Testis (tissue), 2 donors: ENCODE measurements at regions not wholly inside any gene's neighbourhood (a gene's known extent, or its start where the extent isn't known, plus 50 kb on each side); places are given as distances from the start of the nearest gene placed in this dataset.

Source experiments
- CTCF ChIP-seq, 3 experiments: fragments of 450-650 bp in 2 of 3; fragments of 200-600 bp in 1 of 3; sonication (generic) in 1 of 3; IDR thresholded peaks; one replicate each; pipeline ENCODE4 v1.5.1; 2016 to 2019; ENCODE audit warnings: antibody characterized with exemption in 3 of 3, mild to moderate bottlenecking in 2 of 3, moderate library complexity in 1 of 3
- POLR2A ChIP-seq: fragments of 450-650 bp; IDR thresholded peaks from one replicate; pipeline ENCODE4 v1.6.1; 2017; ENCODE audit warnings: antibody characterized with exemption, mild to moderate bottlenecking, moderate library complexity

GRCh38 chrY:7285388-7285787 lies 373.8 kb upstream of the AMELY start:
- TF ChIP-seq CTCF (IDR thresholded peaks at IDR 0.05) = no peak
- no peak for TF ChIP-seq POLR2A
